Cerebellar nuclear complex (tissue), 1 donor: ENCODE measurements at regions not wholly inside any gene's neighbourhood (a gene's known extent, or its start where the extent isn't known, plus 50 kb on each side); places are given as distances from the start of the nearest gene placed in this dataset.
"Not testable (repeated sequence)": the region's sequence is repeated elsewhere in the genome, so short reads cannot be mapped to it uniquely, and the experiment has no call there.

Experiments used
- DNase-seq, 2 experiments: peaks; one replicate each; lab custom pipeline; 2025; lab: John Stamatoyannopoulos, UW

DNA sequence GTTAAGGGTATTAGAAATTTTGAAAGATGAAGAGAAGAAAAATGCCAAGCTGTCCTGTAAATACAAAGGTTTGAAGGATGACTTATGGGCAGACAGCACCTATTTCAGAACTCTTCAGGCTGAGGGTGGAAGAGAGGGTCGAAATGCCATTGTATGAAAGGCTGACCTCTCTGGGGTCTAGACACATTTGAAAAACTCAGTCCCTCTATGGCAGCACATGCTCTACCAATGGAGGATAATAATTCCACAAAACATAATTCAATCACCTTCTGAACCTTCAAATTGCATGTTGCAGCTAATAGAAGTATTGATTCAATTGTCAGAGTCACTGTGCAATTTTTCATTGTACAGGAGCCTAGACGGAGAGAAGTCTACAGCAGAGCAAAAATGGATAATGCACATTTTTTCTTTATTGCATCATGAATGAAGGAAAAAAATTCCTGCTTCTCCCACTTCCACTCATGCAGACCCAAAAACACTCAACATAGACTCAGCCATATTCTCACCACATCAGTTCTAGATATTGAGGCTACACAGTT is 569.1 kb downstream of the TBL1XR1 start:
- DNase-seq: no peak

DNA sequence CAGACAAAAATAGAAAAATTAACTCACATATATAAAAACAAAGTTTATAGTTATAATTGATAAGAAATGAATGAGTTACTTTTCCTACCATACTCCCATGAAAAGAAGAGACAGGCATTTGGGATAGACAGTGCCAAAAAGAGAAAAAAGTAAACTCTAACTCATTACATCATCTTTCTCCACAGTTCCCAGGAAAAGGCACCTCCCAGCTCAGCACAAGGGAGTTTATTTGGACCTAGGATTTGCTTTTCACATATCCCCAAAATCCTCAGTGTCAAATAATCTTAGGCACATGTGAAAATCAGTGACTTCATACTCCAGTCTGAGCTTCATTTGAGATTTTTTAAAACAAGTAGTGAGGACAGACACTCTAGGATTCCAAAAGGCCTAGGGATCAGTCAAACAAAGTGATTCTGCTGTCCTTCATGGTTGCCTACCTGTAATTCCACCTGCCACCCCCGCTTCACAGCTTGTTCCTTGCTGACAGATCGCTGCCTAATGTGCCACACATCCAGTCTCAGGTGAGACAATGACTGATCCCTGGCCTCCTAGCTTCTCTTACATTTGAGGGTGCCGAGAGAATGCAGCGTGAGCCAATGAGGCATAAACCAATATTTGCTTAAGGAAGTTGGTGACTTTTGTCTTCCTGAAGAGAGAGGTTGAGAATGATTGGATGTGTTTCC is 573.7 kb downstream of the TBL1XR1 start:
- no peak for DNase-seq

DNA sequence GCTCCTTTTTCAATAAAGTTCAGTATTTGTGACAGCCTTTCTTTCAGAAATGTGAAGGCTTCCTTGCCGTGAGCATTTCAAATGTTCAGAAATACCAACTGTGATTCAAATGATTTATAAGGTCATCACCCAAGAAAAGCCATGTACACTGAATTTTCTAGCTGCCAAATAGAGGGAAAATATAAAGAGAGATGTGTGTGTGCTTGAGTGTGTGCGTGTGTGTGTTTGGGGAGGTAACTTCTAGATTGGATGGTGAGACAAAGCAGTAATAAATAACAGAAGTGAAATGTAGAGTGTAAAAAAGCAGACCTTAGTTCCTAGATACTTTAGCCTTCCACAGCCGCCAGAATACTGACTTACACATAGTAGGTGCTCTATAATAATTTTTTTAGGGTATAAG is 577.4 kb downstream of the TBL1XR1 start:
- DNase-seq: no peak

- no peak for DNase-seq
Observed at GRCh38 chr3:176615826-176616225, 581.5 kb downstream of the TBL1XR1 start.

GRCh38 chr3:176611703-176612102 is 585.6 kb downstream of the TBL1XR1 start:
- DNase-seq: no peak

GRCh38 chr3:176609361-176609760 is 587.9 kb downstream of the TBL1XR1 start:
- DNase-seq: no peak

GRCh38 chr3:176605553-176605952 is 591.7 kb downstream of the TBL1XR1 start:
- DNase-seq: not testable (repeated sequence)

GRCh38 chr3:176595307-176595706 is 602.0 kb downstream of the TBL1XR1 start:
- no peak for DNase-seq

- DNase-seq: no peak
Observed at GRCh38 chr3:176590722-176591121, 606.6 kb downstream of the TBL1XR1 start.

DNA sequence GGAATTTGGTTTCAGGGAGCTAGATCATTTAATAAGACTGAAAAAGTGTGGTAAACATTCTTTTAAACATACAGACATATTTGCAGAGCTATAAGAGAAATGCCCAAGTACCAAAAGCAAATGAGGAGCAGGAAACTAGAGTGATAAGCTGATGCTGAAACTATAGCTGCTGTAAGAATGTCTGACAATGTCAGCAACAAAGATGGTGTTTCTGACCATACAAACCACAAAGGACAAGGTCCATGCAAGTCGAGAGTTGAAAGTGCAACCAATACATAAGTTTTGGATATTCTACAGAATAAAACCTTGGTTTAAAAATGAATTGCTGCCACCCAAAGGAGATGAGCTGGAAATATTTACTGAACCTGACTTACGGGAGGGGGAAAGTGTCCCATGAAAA is 610.2 kb downstream of the TBL1XR1 start:
- no peak for DNase-seq

- DNase-seq: no peak
Observed at GRCh38 chr3:176584413-176585176, 612.7 kb downstream of the TBL1XR1 start.

- DNase-seq: no peak
Observed at GRCh38 chr3:176583956-176584355, 613.3 kb downstream of the TBL1XR1 start.

DNA sequence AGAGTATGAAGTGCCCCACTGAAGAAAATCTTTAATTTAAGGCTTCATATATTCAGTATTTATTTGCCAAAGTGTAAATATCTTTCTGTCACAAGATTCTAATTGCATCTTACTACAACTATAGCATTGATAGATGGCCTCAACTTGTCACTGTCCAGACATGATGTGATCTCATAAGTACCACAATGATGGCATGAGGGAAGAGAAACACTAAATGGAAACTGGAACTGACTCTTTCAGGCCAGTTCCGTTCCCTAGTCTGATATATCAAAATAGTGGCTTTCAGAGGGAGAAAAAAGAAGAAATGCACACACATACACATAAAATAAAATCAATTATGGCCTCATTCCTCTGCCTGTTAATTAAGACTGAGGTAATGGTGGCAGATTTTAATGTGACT is 615.7 kb downstream of the TBL1XR1 start:
- no peak for DNase-seq

GRCh38 chr3:176579711-176580185 is 617.5 kb downstream of the TBL1XR1 start:
- no peak for DNase-seq

DNA sequence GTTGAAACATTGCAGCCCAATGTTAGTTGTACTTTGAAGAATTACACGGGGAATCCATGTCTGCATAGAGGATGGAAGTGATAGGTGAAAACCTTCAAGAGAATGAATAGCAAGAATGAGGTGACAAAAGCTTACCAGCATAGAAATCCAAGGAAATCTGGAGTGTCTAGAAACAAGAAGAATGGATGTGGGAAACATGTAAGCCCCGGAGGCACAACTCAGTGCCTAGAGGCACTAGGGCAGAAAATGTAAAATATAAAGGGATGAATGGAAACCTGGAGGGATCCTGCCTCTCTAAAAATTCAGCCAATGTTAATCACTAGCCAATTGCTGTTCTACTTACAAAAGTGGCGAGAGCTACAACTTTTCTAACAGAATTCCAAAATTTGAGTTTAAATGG is 619.0 kb downstream of the TBL1XR1 start:
- DNase-seq: no peak

DNA sequence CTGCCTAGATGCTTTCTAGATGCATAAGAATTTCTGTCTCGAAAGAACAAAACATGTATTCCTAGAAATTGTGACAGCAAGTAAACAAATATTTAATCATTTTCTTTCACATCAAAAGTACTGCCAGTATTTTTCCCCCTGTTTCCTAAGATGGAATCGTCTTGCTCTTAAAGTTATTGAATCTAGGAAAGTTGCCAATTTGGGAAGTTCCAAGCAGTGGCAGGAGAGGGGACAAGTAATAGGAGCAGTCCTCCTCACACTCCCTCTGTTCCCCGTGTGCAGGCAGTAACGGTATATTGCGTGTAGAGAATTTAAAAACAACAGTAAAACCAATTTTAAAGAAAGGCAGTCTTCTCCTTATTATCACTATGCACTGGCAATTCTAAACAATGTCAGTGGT is 619.8 kb downstream of the TBL1XR1 start:
- no peak for DNase-seq

- no peak for DNase-seq
Observed at GRCh38 chr3:176574786-176575185, 622.5 kb downstream of the TBL1XR1 start.

GRCh38 chr3:176571926-176572325 is 625.4 kb downstream of the TBL1XR1 start:
- DNase-seq: no peak

DNA sequence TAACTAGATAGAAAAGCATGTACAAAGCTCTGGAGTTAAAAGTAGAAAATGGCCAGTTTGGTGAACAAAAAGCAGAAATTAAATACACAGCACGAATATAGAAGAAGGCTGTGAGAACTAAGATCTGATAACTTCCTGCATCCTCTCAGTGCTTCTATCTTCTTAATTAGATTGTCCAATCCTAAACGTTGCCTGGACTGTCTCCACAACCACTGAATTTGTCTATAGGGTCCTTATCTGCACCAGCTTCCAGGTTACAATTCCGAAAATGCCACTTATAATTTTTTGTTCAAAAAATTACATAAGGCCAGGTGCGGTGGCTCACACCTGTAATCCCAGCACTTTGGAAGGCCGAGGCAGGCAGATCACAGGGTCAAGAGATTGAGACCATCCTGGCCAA is 626.3 kb downstream of the TBL1XR1 start:
- DNase-seq: no peak

- DNase-seq: no peak
Observed at GRCh38 chr3:176568189-176568588, 629.1 kb downstream of the TBL1XR1 start.

DNA sequence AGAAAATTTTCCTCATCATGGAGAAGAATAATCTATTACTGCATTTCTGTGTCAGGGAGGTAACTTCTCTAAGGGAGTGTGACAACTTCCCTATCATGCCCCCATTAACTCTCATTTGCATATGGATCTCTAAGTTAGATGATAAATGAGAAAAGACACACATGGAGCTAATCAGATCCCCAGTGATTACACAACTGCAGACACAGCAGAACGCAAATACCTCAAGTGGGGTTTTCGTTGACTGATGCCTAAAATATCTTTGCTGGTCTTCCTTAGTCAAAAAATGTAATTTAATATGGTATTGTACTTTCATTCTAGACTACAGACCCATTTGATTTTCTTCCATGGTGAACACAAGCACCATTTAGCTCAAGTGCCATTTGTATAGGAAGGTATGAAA is 630.5 kb downstream of the TBL1XR1 start:
- no peak for DNase-seq

DNA sequence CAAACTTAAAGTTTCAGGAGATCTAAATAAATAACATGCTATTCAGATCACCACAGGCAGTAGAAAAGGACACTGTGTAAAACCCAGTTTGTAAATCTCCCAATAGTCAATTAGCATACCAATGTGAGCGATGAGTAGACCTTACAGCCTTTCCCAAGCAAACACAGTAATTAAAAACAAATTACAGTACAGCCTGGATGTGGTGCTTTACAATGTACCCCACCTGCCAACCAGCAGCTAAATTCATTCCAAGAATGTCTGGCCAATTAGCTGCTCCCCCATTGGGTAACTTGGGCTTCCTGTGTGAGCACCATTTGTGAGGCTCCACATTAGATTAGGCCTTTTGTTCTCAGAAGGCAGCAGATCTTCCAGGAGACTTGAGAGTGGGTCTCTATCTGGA is 635.0 kb downstream of the TBL1XR1 start:
- peak; percentile 27 to 49 for DNase-seq

- peak; percentile 53 to 69 for DNase-seq
Observed at GRCh38 chr3:176561826-176562225, 635.5 kb downstream of the TBL1XR1 start.
